Activated CD8-positive, alpha-beta memory T cell treated with anti-CD3 and anti-CD28 coated beads, Interleukin-2, amount 10 ng/mL, durations not matched to agents 7 days and 5 days (primary cell): ENCODE measurements at regions not wholly inside any gene's neighbourhood (a gene's known extent, or its start where the extent isn't known, plus 50 kb on each side); places are given as distances from the start of the nearest gene placed in this dataset.

ENCODE experiments used
- ATAC-seq: fragments of 150-1000 bp; cut with Tn5 transposase; one replicate; pipeline ENCODE4 v1.10.0; 2021; ENCODE audit warnings: moderate library complexity
- CTCF ChIA-PET: fragments of 350-600 bp; sonication (Branson Sonifier 250); formaldehyde crosslinking; loops from one replicate; lab custom pipeline; 2021; ENCODE audit warnings: antibody characterized with exemption; lab: Charles Lee
- DNase-seq: peaks from one replicate; pipeline ENCODE4 v3.0.0-alpha.2; 2020
- H3K27ac Mint-ChIP-seq: one replicate; pipeline ENCODE4 v1.8.0; 2021; ENCODE audit warnings: mild to moderate bottlenecking, mixed read lengths
- H3K27me3 Mint-ChIP-seq: one replicate; pipeline ENCODE4 v1.8.0; 2021; ENCODE audit warnings: mixed read lengths
- H3K36me3 Mint-ChIP-seq: one replicate; pipeline ENCODE4 v1.8.0; 2021; ENCODE audit warnings: mild to moderate bottlenecking, mixed read lengths
- H3K4me1 Mint-ChIP-seq: one replicate; pipeline ENCODE4 v1.8.0; 2021; ENCODE audit warnings: mixed read lengths
- H3K4me3 Mint-ChIP-seq: one replicate; pipeline ENCODE4 v1.8.0; 2021; ENCODE audit warnings: mild to moderate bottlenecking, moderate library complexity, mixed read lengths
- H3K9me3 Mint-ChIP-seq: one replicate; pipeline ENCODE4 v1.8.0; 2022; ENCODE audit warnings: low read depth, mixed read lengths

DNA sequence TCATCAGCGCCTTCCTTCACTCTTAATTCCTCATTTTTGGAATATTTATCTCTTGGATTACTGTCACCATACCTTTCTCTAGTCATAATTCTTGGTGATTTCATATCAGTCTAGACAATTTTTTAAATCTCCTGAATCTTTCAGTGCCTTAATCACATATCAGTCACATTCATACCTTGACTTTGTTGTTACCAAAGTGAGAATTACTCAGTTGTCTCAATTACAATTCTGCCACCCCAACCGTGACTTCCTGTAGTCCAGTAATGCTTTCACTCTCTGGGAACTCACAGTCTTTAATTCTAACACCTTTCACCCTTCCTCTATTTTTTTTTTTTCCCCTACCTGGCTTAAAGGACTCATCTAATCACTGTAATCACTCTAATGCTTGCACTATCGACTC, 1275.3 kb upstream of the TENM3 start:
- Mint-ChIP-seq H3K27ac (no peak overlapping the region), H3K4me1 (no peaks in the 10 kb centered on the region), H3K27me3 (no peaks in the 10 kb centered on the region), H3K4me3 (no peak overlapping the region), H3K9me3 (no peaks in the 10 kb centered on the region), H3K36me3 (no peaks in the 10 kb centered on the region)
- no peak for ATAC-seq
- CTCF ChIA-PET: no interaction called here
- no peak for DNase-seq

DNA sequence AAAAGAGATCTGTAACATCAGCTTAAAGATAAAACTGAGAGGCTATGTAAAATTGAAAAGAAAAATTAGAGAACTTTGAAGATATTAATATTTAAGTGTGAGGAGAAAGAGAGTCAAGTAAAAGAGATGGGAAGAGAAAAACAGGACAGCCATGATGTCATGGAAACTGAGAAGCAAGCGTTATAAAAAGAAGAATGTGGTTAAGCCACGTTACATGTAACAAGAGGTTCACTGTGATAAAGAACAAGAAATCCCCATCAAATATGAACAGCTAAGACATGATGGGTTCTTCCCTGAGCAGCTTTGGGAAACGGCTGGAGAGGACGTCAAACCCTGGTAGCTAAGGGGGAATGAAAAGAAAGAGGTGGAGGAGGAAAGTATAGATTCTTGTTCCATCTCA, 1269.3 kb upstream of the TENM3 start:
- ATAC-seq (no peak), DNase-seq (no peak)
- Mint-ChIP-seq H3K4me3 (no peak overlapping the region), H3K36me3 (no peaks in the 10 kb centered on the region), H3K27me3 (no peaks in the 10 kb centered on the region), H3K27ac (no peak overlapping the region), H3K4me1 (no peaks in the 10 kb centered on the region), H3K9me3 (no peaks in the 10 kb centered on the region)
- CTCF ChIA-PET: no interaction called here

DNA sequence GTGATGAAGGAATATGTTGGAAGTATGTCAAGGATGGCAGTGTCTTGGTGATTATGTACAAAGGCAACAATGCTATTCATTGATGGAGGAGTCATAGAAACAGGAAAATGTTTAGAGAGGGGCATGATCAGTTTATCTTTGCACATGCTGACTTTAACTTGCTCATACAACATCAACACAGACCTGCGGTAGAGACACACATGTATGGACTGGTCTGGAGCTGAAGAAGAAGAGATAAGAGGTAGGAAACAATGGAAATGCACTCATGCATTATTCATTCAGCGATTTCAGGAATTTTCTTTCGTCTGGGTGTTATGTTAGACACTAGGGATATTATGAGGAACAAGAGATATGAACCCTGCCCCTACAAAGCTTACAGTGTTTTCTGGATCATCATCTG, 1252.3 kb upstream of the TENM3 start:
- no peak for ATAC-seq
- H3K9me3 Mint-ChIP-seq: peaks cover 3% of the 10 kb centered on the region
- no peak for DNase-seq
- no peaks in the 10 kb centered on the region for H3K27me3 Mint-ChIP-seq
- no peak overlapping the region for H3K4me3 Mint-ChIP-seq
- CTCF ChIA-PET: no interaction called here
- no peak overlapping the region for H3K27ac Mint-ChIP-seq
- H3K36me3 Mint-ChIP-seq: no peaks in the 10 kb centered on the region
- H3K4me1 Mint-ChIP-seq: no peaks in the 10 kb centered on the region

DNA sequence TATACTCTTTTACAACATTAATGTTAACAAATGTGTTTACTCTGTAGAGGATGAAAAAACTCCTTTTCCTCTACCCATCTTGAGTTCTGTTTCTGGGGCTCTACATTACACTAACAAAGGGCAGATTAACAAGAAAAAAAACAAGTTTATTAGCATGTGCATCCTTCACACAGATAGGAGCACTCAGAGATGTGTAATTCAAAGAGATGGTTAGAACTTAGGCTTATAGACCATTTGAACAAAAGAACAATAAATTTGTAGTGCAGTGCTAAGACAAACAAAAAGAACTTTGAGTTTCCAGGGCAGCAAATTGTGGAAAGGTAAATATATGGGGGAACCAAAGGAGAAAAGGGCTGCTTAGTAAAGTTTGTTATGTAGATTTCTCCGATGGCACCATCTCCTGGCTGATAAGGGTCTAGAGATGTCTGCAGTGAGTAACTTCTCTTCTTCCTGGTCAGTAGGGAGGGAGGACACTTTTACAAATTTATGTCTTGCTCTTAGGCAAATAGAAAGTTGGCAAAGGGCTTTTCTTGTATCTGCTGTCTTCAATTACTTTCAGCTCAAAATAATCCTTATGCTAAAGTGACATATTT, 1249.9 kb upstream of the TENM3 start:
- ATAC-seq: no peak
- H3K9me3 Mint-ChIP-seq: peaks cover 3% of the 10 kb centered on the region

DNA sequence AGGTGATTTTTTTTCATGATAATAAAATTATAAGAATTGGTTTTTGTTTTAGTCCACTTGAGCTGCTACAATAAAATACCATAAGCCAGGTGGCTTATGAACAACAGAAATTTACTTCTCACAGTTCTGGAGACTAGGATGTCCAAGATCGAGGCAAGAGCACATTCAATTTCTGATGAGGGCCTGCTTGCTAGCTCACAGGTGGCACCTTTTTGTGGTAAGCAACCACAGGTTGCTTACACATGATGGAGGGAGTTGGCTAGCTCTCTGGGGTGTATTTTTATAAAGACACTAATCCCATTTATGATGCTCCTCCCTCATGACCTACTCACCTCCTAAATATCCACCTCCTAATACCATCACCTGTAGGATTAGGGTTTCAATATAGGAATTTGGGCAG, 1248.5 kb upstream of the TENM3 start:
- Mint-ChIP-seq H3K27ac (no peak overlapping the region), H3K4me1 (no peaks in the 10 kb centered on the region), H3K4me3 (no peak overlapping the region), H3K9me3 (peaks cover 3% of the 10 kb centered on the region), H3K27me3 (no peaks in the 10 kb centered on the region), H3K36me3 (no peaks in the 10 kb centered on the region)
- DNase-seq: no peak
- CTCF ChIA-PET: no interaction called here
- ATAC-seq: no peak

More for the DNA sequence above, 1249.9 kb upstream of the TENM3 start:
- Mint-ChIP-seq H3K27ac (no peak overlapping the region), H3K27me3 (no peaks in the 10 kb centered on the region), H3K4me3 (no peak overlapping the region), H3K36me3 (no peaks in the 10 kb centered on the region), H3K4me1 (no peaks in the 10 kb centered on the region)
- DNase-seq: no peak
- CTCF ChIA-PET: no interaction called here

DNA sequence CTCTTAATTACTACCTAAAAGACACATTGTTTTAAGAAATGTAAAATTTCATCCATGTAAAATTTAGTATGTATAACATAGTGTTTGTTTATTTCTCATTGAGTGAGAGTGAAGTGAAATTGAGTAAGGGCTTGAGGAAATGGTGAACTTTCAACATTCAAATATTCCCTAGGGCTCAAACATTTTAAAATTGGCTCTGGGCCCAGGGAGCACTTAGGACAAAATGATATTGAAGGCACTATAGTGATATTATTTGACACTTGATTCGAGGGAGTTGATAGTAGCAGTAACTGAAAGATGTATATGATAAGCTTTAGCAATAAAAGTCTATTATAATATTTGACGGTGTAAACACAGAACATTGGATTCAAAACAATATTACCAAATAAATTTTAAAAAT, 1244.0 kb upstream of the TENM3 start:
- DNase-seq (no peak), ATAC-seq (no peak)
- Mint-ChIP-seq H3K4me1 (no peaks in the 10 kb centered on the region), H3K27ac (no peak overlapping the region), H3K9me3 (peaks cover 7% of the 10 kb centered on the region), H3K27me3 (no peaks in the 10 kb centered on the region), H3K4me3 (no peak overlapping the region), H3K36me3 (no peaks in the 10 kb centered on the region)
- CTCF ChIA-PET: no interaction called here

DNA sequence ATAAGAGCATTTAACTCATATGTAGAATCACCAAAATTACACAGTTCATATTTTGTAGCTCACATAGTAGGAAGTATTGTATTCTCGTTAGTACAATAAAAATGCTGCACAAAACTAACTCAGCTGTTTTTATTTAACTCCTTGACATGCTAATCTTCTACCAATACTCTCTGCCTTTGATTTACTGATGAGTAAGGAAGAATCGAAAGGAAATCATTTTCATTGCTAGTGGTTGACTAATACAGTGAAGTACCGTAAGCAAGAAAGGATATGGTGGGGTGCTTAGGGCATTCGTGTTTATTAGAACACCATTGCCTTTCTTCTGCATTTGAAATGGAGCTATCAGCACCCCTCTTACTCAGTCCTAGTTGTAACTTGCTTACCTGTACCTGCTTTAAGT, 1239.1 kb upstream of the TENM3 start:
- DNase-seq (no peak), ATAC-seq (no peak)
- Mint-ChIP-seq H3K27ac (no peak overlapping the region), H3K4me3 (no peak overlapping the region), H3K9me3 (peaks cover 12% of the 10 kb centered on the region), H3K36me3 (no peaks in the 10 kb centered on the region), H3K4me1 (no peaks in the 10 kb centered on the region), H3K27me3 (no peaks in the 10 kb centered on the region)
- CTCF ChIA-PET: no interaction called here

DNA sequence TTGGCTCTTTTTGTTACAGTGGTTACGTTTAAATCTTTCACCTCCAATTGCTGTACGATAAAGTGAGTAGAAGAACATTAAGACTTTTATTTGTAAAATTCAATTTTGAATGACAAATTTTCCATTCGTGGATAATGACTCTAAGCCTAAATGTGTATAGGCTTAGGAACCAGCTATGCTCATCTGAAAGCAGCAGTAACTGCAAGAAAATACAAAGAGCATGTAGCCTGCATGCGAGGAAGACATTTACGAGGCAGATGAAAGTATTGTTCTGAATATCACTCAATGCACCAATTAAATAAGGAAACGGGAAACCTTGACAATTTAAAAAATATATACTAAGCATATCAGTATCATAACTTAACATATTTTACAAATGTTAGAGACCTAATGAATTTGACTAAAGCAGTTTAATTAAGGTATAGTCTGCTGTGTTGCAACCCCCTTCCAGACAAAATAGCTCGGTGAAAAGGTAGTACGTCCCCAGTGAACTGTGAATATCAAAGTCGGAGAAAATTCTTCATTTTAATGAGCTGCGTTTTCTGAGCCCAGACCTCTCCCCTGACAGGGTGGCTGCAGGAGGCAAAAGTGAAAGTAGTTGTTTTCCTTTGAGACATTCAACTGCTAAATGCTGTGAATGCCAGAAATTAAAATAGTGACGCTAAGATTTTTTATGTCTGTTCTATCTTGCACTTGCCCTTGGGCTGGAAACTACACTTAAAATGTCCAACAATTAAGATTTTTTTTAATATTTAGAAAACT, 1236.5 kb upstream of the TENM3 start:
- peaks cover 13% of the 10 kb centered on the region for H3K9me3 Mint-ChIP-seq
- no peaks in the 10 kb centered on the region for H3K4me1 Mint-ChIP-seq
- ATAC-seq (no peak), DNase-seq (no peak)
- H3K36me3 Mint-ChIP-seq: no peaks in the 10 kb centered on the region
- H3K27me3 Mint-ChIP-seq: no peaks in the 10 kb centered on the region
- no peak overlapping the region for H3K4me3 Mint-ChIP-seq
- CTCF ChIA-PET: no interaction called here
- no peak overlapping the region for H3K27ac Mint-ChIP-seq

DNA sequence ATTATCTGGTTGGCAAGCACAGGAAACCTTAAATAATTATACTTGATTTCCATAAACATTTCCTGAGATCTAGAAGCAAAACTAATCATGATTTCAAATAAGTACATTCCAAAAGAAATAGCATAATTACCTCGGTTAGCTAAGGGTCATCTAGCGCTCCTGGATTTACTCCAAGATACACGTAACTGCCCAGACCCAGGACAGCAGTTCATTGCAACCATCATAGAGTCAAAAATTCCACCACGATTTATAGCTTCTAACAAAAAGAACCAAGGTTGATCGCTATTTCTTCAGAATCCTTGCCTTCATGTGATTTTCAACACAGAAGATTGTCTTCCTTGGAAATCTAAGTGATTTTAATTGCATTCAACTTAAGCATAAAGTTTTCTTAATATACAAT, 1235.5 kb upstream of the TENM3 start:
- no peak for DNase-seq
- Mint-ChIP-seq H3K27ac (no peak overlapping the region), H3K9me3 (peaks cover 14% of the 10 kb centered on the region), H3K36me3 (no peaks in the 10 kb centered on the region), H3K4me3 (no peak overlapping the region), H3K4me1 (no peaks in the 10 kb centered on the region), H3K27me3 (no peaks in the 10 kb centered on the region)
- CTCF ChIA-PET: no interaction called here
- ATAC-seq: no peak

DNA sequence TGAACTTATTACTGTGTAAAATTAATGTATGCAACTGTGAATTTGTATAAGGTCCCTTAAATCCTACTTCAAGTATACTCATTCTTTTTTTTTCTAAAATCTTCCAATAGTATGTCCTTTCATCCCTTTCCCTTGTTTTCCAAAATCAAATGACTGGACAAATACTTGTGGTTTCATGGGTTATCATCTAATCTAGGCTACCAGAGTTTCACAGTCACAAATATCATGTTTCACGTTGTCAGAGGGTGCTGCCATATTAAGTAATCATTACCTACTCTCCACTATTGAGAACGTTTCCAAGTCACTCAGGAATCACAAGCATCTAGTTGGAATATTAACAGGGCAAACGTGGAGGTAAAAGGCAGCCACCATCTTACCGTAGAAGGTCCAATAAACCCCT, 1235.0 kb upstream of the TENM3 start:
- no peak overlapping the region for H3K4me3 Mint-ChIP-seq
- ATAC-seq: no peak
- H3K9me3 Mint-ChIP-seq: peaks cover 16% of the 10 kb centered on the region
- H3K36me3 Mint-ChIP-seq: no peaks in the 10 kb centered on the region
- H3K4me1 Mint-ChIP-seq: no peaks in the 10 kb centered on the region
- no peak for DNase-seq
- no peak overlapping the region for H3K27ac Mint-ChIP-seq
- CTCF ChIA-PET: no interaction called here
- H3K27me3 Mint-ChIP-seq: no peaks in the 10 kb centered on the region

DNA sequence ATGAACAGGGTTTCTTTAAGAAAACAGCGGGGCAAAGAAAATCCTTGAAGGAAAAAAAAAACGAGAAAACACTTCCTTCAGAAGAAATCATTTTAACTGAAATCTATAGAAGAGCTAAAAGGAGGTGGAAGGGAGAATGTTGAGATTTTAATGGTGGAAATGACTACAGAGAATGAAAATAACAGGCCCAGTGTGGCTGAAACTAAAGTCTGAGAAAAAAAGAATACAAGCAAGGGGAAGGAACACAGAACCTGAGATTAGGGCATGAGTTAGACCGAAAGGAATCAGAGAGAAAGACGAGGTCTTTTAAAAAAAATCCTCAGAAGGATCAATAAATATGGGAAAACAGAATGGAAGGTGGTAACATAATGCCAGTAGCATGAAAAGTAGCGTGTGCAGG, 1230.0 kb upstream of the TENM3 start:
- Mint-ChIP-seq H3K27me3 (no peaks in the 10 kb centered on the region), H3K36me3 (no peaks in the 10 kb centered on the region), H3K27ac (no peak overlapping the region), H3K9me3 (peaks cover 11% of the 10 kb centered on the region), H3K4me1 (no peaks in the 10 kb centered on the region), H3K4me3 (no peak overlapping the region)
- CTCF ChIA-PET: no interaction called here
- DNase-seq (no peak), ATAC-seq (no peak)

DNA sequence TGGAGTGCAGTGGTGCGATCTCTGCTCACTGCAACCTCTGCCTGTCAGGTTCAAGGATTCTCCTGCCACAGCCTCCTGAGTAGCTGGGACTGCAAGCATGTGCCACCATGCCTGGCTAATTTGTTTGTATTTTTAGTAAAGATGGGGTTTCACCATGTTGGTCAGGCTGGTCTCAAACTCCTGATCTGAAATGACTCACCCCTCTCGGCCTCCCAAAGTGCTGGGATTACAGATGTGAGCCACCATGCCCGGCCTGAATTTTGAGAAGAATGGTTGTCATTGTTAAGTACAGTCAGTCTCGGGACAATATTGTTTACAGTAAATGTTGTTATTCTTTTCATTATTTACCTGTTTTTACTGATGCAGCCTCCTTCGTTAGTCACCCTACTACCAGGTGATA, 1226.2 kb upstream of the TENM3 start:
- Mint-ChIP-seq H3K4me3 (no peak overlapping the region), H3K4me1 (no peaks in the 10 kb centered on the region), H3K36me3 (no peaks in the 10 kb centered on the region), H3K9me3 (peaks cover 8% of the 10 kb centered on the region), H3K27ac (no peak overlapping the region), H3K27me3 (no peaks in the 10 kb centered on the region)
- no peak for ATAC-seq
- DNase-seq: no peak
- CTCF ChIA-PET: no interaction called here

DNA sequence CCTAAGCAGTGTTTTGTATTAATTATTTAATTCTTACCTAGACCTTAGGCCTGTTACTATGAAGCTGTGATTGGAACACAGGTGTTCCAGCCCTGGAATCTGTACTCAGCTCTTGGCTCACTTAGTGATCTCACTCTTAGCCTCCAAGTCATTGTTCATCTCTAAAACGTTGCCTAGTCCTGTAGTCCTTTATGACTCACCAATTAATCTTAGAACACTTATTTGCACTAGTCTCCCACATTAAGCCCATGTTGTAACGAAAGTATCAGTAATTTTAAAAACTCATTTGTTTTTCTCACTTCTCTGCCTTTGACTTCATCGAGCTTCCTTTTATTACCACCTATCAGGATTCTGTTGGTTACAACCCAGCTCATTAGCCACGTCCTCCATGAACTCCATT, 1224.7 kb upstream of the TENM3 start:
- Mint-ChIP-seq H3K36me3 (no peaks in the 10 kb centered on the region), H3K4me1 (no peaks in the 10 kb centered on the region), H3K9me3 (peaks cover 5% of the 10 kb centered on the region), H3K27ac (no peak overlapping the region), H3K27me3 (no peaks in the 10 kb centered on the region), H3K4me3 (no peak overlapping the region)
- CTCF ChIA-PET: no interaction called here
- no peak for ATAC-seq
- no peak for DNase-seq

DNA sequence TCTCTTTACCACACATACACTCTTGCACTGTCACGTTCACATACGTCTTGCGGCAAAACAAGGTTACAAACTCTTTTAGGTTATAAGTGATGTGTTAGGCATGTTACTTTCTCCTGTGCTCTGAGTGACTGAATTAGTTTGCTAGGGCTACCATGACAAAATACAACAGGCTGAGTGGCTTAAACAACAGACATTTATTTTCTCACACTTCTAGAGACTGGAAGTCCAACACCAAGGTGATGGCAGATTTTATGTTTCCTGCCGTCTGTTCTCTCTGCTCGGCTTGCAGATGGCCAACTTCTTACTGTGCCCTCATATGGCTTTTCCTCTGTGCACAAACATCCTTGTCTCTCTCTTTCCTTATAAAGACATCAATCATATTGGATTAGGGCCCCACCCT, 1224.3 kb upstream of the TENM3 start:
- no peak for ATAC-seq
- CTCF ChIA-PET: no interaction called here

More for the DNA sequence above, 1224.3 kb upstream of the TENM3 start:
- no peaks in the 10 kb centered on the region for H3K4me1 Mint-ChIP-seq
- H3K9me3 Mint-ChIP-seq: peaks cover 3% of the 10 kb centered on the region
- H3K36me3 Mint-ChIP-seq: no peaks in the 10 kb centered on the region
- DNase-seq: no peak
- H3K4me3 Mint-ChIP-seq: no peak overlapping the region
- H3K27me3 Mint-ChIP-seq: no peaks in the 10 kb centered on the region
- H3K27ac Mint-ChIP-seq: no peak overlapping the region
